GM21529 (cell line): ENCODE measurements at regions not wholly inside any gene's neighbourhood (a gene's known extent, or its start where the extent isn't known, plus 50 kb on each side); places are given as distances from the start of the nearest gene placed in this dataset.

Source experiments
- ATAC-seq: cut with Tn5 transposase; IDR thresholded peaks from one replicate; pipeline ENCODE4 v1.9.1; 2021; ENCODE audit not compliant: unreplicated experiment

- no peak for ATAC-seq
Observed at GRCh38 chr12:115657081-115658013, 620.1 kb downstream of the MED13L start.

GRCh38 chr12:115650026-115650425, 627.5 kb downstream of the MED13L start:
- no peak for ATAC-seq

- ATAC-seq, result no peak
Observed at GRCh38 chr12:115648463-115648862, 629.0 kb downstream of the MED13L start.

- no peak for ATAC-seq
Observed at GRCh38 chr12:115646210-115646609, 631.3 kb downstream of the MED13L start.

- ATAC-seq, result no peak
Observed at GRCh38 chr12:115640929-115641328, 636.6 kb downstream of the MED13L start.

GRCh38 chr12:115639648-115640012, 637.9 kb downstream of the MED13L start:
- ATAC-seq, result no peak

- no peak for ATAC-seq
Observed at GRCh38 chr12:115638733-115639647, 638.5 kb downstream of the MED13L start.

- no peak for ATAC-seq
Observed at GRCh38 chr12:115636546-115636945, 640.9 kb downstream of the MED13L start.

GRCh38 chr12:115632308-115632707, 645.2 kb downstream of the MED13L start:
- no peak for ATAC-seq

GRCh38 chr12:115630136-115630535, 647.4 kb downstream of the MED13L start:
- ATAC-seq, result no peak

- no peak for ATAC-seq
Observed at GRCh38 chr12:115626210-115626609, 651.3 kb downstream of the MED13L start.

GRCh38 chr12:115623764-115624334, 653.6 kb downstream of the MED13L start:
- no peak for ATAC-seq

- no peak for ATAC-seq
Observed at GRCh38 chr12:115623275-115623674, 654.2 kb downstream of the MED13L start.

- ATAC-seq, result no peak
Observed at GRCh38 chr12:115620816-115621215, 656.7 kb downstream of the MED13L start.

GRCh38 chr12:115619889-115620288, 657.6 kb downstream of the MED13L start:
- ATAC-seq, result no peak

GRCh38 chr12:115619061-115619460, 658.4 kb downstream of the MED13L start:
- ATAC-seq, result no peak

- ATAC-seq, result no peak
Observed at GRCh38 chr12:115618105-115618504, 659.4 kb downstream of the MED13L start.

- no peak for ATAC-seq
Observed at GRCh38 chr12:115617391-115617790, 660.1 kb downstream of the MED13L start.

- ATAC-seq, result no peak
Observed at GRCh38 chr12:115611477-115611876, 666.0 kb downstream of the MED13L start.

GRCh38 chr12:115609347-115609746, 668.1 kb downstream of the MED13L start:
- ATAC-seq, result no peak

- no peak for ATAC-seq
Observed at GRCh38 chr12:115606040-115606439, 671.5 kb downstream of the MED13L start.
